GM18870 (cell line): ENCODE measurements at regions not wholly inside any gene's neighbourhood (a gene's known extent, or its start where the extent isn't known, plus 50 kb on each side); places are given as distances from the start of the nearest gene placed in this dataset.
A peak's percentile ranks its signal among the peaks of the same experiment; 100 is the strongest.

Experiments
- ATAC-seq: cut with Tn5 transposase; IDR thresholded peaks from one replicate; pipeline ENCODE4 v1.9.1; 2021; ENCODE audit warnings: moderate library complexity; ENCODE audit not compliant: unreplicated experiment

- no peak for ATAC-seq
Measured at GRCh38 chr5:61683148-61683547, 351.1 kb downstream of the ZSWIM6 start.

DNA sequence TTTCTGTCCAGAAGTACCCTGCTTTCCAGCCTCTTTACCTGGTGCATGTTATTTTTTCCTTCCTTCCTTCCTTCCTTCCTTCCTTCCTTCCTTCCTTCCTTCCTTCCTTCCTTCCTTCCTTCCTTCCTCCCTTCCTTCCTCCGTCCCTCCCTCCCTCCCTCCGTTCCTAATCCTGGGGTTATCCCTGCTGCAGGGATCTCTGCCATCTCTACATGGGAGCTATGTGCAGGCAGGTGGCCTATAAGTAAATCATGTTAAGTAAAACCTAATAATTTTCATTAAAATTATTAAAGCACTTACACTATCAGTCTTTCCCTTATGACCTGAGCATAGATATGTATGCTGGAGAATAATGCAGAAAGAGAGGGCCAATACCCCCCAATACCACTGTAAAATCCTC, 351.9 kb downstream of the ZSWIM6 start:
- ATAC-seq = no peak

DNA sequence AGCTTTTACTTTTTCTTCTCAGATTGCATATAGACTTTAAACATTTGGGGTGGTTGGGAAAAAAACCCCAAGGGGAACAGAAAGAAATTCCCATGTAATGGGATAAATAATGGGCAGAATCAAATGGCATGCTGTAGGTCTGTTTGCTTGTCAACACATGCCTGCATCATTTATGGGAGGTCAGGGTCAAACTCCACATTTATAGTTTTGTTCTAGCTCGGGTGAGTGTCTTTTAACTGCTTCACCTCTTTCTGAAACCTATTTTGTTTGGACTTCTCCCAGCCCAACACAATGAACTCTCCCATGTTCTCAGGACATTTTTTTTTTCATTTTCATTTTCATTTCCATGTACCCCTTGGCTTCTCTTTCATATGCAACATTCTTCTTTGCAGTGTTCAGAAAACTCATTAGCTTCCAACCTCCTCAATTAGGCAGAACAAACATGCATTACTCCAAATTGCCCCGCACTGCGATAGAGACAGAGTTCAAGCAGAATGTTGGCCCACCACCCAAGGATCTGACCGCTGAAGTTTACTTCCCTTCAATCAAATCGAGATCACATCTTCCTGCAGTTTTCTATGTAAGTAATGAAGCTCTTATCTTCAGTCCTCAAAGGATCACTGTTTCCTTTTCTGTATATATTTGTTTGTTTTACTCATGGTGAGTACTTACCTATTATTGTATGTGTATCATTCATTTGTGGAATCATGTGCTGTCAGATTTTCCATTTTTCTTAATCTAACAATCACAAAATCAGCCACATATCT, 354.6 kb downstream of the ZSWIM6 start:
- ATAC-seq = no peak

DNA sequence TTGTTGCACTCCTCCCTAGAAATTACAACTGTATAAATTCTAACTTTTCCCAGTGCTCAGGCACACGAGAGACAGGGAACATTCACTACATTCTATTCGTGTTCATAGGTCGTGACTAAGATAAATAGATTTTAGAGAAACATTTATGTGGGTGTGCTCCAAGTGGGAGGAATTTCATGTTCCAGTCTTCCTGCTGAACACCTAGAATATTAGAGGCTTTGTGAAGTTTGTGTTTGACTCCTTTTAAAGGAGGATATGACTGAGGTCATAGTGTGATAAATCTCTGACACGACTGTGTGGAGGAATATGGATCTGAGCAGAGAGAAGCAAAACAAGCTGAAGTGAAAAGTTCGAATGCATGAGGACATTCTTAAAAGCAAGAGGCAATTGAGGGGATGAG, 355.3 kb downstream of the ZSWIM6 start:
- no peak for ATAC-seq

DNA sequence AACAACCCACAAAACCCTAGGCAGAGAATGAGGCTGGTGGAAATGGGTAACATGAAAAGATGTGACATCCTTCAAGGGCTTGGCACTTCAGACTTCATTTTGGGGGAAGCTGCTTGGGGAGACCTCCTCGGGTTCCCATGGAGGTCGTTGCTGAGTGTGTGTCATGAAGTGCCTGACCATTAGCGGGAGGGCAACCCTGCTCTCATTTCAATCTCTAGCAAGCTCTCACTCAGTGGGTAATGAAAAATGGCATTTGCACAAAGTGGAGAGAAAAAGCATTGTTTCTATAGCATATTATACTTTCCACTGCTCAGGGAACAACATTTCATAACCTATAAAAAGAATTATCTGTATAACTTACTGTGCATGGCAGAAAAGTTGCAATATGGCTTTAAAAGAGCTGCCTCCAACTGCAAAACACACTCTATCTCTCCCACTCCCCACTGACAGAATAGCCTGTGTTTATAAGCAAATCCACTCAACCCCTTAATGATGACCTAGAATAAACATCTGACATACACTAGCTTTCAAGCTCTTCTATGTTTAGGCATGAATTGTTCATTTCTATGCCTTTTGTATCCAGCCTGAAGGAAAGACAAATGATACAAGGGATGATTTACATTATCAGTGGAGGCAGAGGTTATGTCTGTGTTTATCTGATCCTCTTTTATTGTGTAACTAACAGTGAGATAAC, 357.2 kb downstream of the ZSWIM6 start:
- ATAC-seq = no peak

DNA sequence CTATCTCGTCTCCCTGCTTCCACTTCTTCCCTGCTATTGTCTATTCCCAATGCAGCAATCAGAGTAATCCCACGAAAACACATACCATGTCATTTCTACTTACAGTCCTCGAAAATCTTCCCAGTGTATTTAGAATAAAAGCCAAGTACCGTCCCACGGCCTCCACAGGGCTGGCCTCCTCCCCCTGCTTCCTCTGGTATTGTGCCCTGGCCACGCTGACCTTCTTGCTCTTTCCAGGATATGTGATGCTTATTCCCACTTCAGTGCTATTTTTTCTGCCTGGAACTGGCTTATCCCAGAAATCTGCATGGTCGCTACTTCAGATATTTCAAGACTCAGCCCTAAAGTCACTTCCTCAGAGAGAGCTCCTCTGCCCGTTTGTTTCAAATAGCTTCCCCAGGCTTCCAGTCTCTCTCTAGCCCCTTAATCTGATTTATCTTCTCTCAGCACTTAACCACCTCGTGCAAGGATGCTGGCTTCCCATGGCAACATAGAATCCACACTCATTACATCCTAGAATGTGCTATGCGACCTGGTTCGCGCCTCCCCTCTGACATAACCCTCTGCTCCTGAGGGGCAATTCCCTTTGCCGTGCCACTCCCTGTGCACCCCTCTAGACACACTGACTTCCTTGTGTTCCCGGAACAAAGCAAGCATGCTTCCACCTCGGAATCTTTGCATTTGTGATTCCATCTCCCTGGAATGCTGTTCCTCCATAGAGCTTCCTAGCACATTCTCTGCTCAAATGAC, 365.9 kb downstream of the ZSWIM6 start:
- ATAC-seq = no peak

GRCh38 chr5:61701877-61702602, 370.0 kb downstream of the ZSWIM6 start:
- ATAC-seq = peak; percentile 79

DNA sequence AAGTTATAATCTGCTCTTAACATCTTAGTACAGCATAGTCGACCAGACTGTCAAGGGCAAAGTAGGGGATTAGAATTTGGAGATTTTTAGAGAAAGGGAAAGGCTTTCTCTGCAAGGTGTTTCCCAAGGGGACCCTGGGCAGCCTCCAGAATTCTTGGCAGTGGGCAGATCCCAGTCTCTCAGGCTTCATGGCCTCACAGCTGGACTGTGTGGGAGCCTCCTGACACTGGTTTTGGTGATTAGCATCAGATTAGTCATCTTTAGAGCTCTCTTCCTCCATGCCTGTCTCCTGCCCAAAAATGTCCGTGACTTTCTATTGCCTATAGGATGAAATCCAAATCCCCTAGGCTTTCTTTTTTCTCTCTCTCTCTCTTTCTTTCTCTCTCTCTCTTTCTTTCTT, 370.7 kb downstream of the ZSWIM6 start:
- ATAC-seq = peak; percentile 1

GRCh38 chr5:61704289-61704688, 372.2 kb downstream of the ZSWIM6 start:
- ATAC-seq = peak; percentile 54

GRCh38 chr5:61706751-61707150, 374.7 kb downstream of the ZSWIM6 start:
- no peak for ATAC-seq

DNA sequence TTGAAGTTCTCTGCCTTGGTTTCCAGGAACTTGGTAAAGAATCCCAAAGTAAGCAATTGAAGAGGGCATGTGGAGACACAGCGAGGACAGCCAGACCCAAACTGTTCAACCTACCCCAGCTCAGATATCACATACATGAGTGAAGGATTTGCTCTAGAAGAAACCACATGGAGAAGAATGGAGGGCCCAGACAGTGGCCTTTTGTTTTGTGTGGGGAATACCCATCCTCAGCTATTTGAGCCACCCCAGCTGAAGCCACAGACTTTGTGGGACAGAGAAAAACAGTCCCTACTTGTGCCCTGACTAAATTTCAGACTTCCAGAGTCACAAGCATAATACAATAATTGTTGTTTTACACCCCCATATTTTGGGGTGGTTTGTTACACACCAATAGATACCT, 387.1 kb downstream of the ZSWIM6 start:
- no peak for ATAC-seq

DNA sequence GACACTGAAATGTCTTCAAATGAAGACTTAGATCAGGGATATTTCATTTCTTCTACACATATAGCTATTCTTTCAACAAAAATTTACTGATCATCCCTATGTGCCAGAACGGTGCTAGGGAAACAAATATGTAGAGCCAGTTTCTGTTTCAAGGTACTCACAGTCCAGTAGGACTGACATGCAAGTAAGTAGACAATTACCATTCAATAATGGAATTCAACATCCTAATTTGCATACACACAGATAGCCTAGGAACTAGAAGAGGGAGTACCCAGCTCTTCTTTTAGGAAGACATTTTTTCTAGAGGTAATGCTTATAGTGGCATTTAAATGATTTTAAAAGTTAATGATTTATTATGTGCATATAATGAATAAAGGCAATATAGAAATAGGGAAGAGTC, 388.8 kb downstream of the ZSWIM6 start:
- ATAC-seq = no peak

GRCh38 chr5:61724102-61724501, 392.0 kb downstream of the ZSWIM6 start:
- ATAC-seq = no peak

DNA sequence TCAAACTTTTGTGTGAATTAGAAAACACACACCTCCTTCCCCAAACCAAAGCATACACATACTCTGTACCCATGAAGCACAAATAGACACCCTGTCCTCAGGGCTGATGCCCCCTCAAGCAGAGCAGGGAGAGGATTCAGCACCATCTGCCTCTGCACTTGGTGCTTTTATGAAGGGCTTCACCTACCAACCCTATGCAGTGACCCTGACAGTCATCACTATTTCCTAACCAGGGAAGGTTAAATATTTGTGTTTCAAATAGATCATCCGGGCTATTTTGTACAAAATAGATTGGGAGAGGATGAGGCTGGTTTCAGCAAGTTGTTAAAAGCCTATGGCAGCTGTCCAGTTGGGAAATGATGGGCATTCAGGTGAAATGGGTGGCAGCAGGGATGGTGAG, 396.2 kb downstream of the ZSWIM6 start:
- ATAC-seq = no peak

- ATAC-seq = no peak
Measured at GRCh38 chr5:61730866-61731265, 398.8 kb downstream of the ZSWIM6 start.

GRCh38 chr5:61731267-61731945, 399.3 kb downstream of the ZSWIM6 start:
- no peak for ATAC-seq

DNA sequence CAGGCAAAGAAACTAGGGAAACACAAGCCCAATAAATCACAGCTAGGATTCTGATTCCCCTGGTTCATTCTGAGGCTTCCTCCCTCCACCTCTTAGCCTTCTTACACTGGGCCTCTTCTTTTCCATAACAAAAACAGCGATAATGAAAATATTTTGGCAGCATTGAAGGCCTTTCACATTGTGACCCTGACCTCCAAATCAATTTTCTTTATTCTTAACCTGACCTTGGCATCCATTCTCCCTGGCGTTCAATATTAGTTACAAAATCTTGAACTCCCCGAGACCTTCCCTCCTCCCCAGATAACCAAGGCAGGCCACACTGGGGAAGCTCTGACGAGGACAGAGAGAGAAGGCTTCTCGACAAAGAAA, 399.9 kb downstream of the ZSWIM6 start:
- ATAC-seq = no peak

- no peak for ATAC-seq
Measured at GRCh38 chr5:61732369-61732768, 400.3 kb downstream of the ZSWIM6 start.

- ATAC-seq = no peak
Measured at GRCh38 chr5:61732796-61733195, 400.7 kb downstream of the ZSWIM6 start.

DNA sequence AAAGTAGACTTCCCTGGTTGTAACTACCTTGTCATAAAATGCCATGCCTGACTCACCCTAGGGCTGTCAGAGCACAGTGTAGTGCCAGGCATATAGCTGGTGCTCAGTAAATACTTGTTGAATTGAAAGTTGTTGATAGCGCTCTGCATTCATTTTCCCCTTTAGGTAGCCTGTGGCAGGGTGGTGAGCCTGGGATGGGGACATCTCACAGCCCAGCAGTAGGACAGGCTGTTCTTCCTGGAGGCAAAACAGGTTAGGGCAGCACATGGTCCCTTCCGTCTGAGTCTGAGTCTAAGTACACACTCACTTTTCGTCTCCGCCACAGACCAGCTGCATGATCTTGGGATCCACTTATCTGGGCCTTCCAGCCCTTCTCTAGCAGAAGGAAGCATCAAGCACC, 401.9 kb downstream of the ZSWIM6 start:
- no peak for ATAC-seq

GRCh38 chr5:61734966-61735365, 402.9 kb downstream of the ZSWIM6 start:
- no peak for ATAC-seq
